Loucy (cell line): ENCODE measurements at regions not wholly inside any gene's neighbourhood (a gene's known extent, or its start where the extent isn't known, plus 50 kb on each side); places are given as distances from the start of the nearest gene placed in this dataset.

Experiments
- H2AFZ ChIP-seq: fragments of 200-600 bp; sonication (generic); 2 replicates; pipeline ENCODE4 v1.6.0; 2016; ENCODE audit warnings: antibody characterized with exemption, mild to moderate bottlenecking, low read length, moderate library complexity
- H3F3A ChIP-seq: fragments of 200-600 bp; 2 replicates; pipeline ENCODE4 v1.6.0; 2016; ENCODE audit warnings: antibody characterized with exemption, low read depth, mild to moderate bottlenecking
- H3K27me3 ChIP-seq: fragments of 200-600 bp; sonication (generic); 2 replicates; pipeline ENCODE4 v1.6.1; 2014; ENCODE audit warnings: low read length, mild to moderate bottlenecking; ENCODE audit not compliant: insufficient read depth, poor library complexity, severe bottlenecking
- H3K36me3 ChIP-seq: fragments of 200-600 bp; sonication (generic); 2 replicates; pipeline ENCODE4 v1.6.1; 2016; ENCODE audit warnings: low read length; ENCODE audit not compliant: insufficient read depth
- H3K4me1 ChIP-seq: fragments of 200-600 bp; sonication (generic); 2 replicates; pipeline ENCODE4 v1.5.1; 2014; ENCODE audit warnings: low read length, mild to moderate bottlenecking; ENCODE audit not compliant: insufficient read depth, poor library complexity, severe bottlenecking
- H3K4me2 ChIP-seq: fragments of 200-600 bp; sonication (generic); 2 replicates; pipeline ENCODE4 v1.6.0; 2014; ENCODE audit warnings: antibody characterized with exemption, low read length, low read depth, mild to moderate bottlenecking; ENCODE audit not compliant: poor library complexity, severe bottlenecking
- H3K4me3 ChIP-seq: fragments of 200-600 bp; sonication (generic); 2 replicates; pipeline ENCODE4 v1.5.1; 2014; ENCODE audit warnings: low read length, mild to moderate bottlenecking, mixed read lengths; ENCODE audit not compliant: poor library complexity, severe bottlenecking
- H3K79me2 ChIP-seq: fragments of 200-600 bp; sonication (generic); 2 replicates; pipeline ENCODE4 v1.6.1; 2014; ENCODE audit warnings: low read length; ENCODE audit not compliant: insufficient read depth
- H3K9ac ChIP-seq: fragments of 200-600 bp; sonication (generic); 2 replicates; pipeline ENCODE4 v1.6.0; 2014; ENCODE audit warnings: mild to moderate bottlenecking, low read depth, low read length, moderate library complexity; ENCODE audit not compliant: poor library complexity, severe bottlenecking
- H3K9me2 ChIP-seq: fragments of 200-600 bp; sonication (generic); replicated peaks from 2 replicates; pipeline ENCODE4 v1.6.1; 2016; ENCODE audit warnings: low read depth, low read length, mixed read lengths
- H3K9me3 ChIP-seq: fragments of 200-600 bp; sonication (generic); 2 replicates; pipeline ENCODE4 v1.6.1; 2014; ENCODE audit warnings: mild to moderate bottlenecking, antibody characterized with exemption, low read length, low read depth; ENCODE audit not compliant: insufficient read depth
- H4K20me1 ChIP-seq: fragments of 200-600 bp; sonication (generic); 2 replicates; pipeline ENCODE4 v1.6.0; 2014; ENCODE audit warnings: antibody characterized with exemption, low read length, mild to moderate bottlenecking; ENCODE audit not compliant: insufficient read depth, poor library complexity, severe bottlenecking
- CTCF ChIP-seq: fragments of 200-600 bp; sonication (generic); conservative IDR thresholded peaks from 2 replicates; pipeline ENCODE4 v1.5.1; 2014; ENCODE audit warnings: mild to moderate bottlenecking, antibody characterized with exemption, low read length
- EZH2phosphoT487 ChIP-seq: fragments of 200-600 bp; IDR thresholded peaks from 2 replicates; pipeline ENCODE4 v1.6.1; 2018; ENCODE audit warnings: antibody characterized with exemption, mild to moderate bottlenecking, moderate library complexity, borderline replicate concordance

- Histone ChIP-seq H3K9me3 (no peaks in the 10 kb centered on the region), H3K4me3 (no peak overlapping the region), H4K20me1 (no peaks in the 10 kb centered on the region), H2AFZ (no peak overlapping the region), H3K4me1 (peaks cover 61% of the 10 kb centered on the region), H3K9me2 (no peaks in the 10 kb centered on the region), H3K79me2 (0 out of 2 replicates have a peak, but pooled peaks cover 6% of the 10 kb centered on the region), H3K36me3 (no peaks in the 10 kb centered on the region; the same call in 1 of the 2 replicates), H3F3A (peaks cover 5% of the 10 kb centered on the region; the same call in 1 of the 2 replicates), H3K27me3 (no peaks in the 10 kb centered on the region), H3K4me2 (no peak overlapping the region), H3K9ac (no peak overlapping the region)
- TF ChIP-seq EZH2phosphoT487: no peak
- no peak for TF ChIP-seq CTCF
These were observed 460.4 kb upstream of the SOX5 start for GRCh38 chr12:24409868-24410267.

- Histone ChIP-seq H3K9me3 (no peaks in the 10 kb centered on the region), H3K9ac (peak overlapping the region; percentile 54), H3K9me2 (no peaks in the 10 kb centered on the region), H3F3A (peaks cover 5% of the 10 kb centered on the region; the same call in 1 of the 2 replicates), H3K4me3 (peak overlapping the region; percentile 60), H3K4me1 (peaks cover 68% of the 10 kb centered on the region), H3K36me3 (no peaks in the 10 kb centered on the region; the same call in 1 of the 2 replicates), H3K4me2 (peak overlapping the region; percentile 83), H2AFZ (no peak overlapping the region), H3K27me3 (no peaks in the 10 kb centered on the region), H3K79me2 (0 out of 2 replicates have a peak, but pooled peaks cover 6% of the 10 kb centered on the region), H4K20me1 (no peaks in the 10 kb centered on the region)
- TF ChIP-seq EZH2phosphoT487 (no peak), CTCF (no peak)
These were observed 458.8 kb upstream of the SOX5 start for GRCh38 chr12:24408305-24408704.

- Histone ChIP-seq H3K9me2 (no peaks in the 10 kb centered on the region), H3F3A (peaks cover 5% of the 10 kb centered on the region; the same call in 1 of the 2 replicates), H3K36me3 (no peaks in the 10 kb centered on the region; the same call in 1 of the 2 replicates), H3K9ac (peak overlapping the region; percentile 54), H3K79me2 (0 out of 2 replicates have a peak, but pooled peaks cover 6% of the 10 kb centered on the region), H3K27me3 (no peaks in the 10 kb centered on the region), H2AFZ (no peak overlapping the region), H3K4me3 (peak overlapping the region; percentile 60), H3K9me3 (no peaks in the 10 kb centered on the region), H3K4me2 (peak overlapping the region; percentile 83), H4K20me1 (no peaks in the 10 kb centered on the region), H3K4me1 (peaks cover 72% of the 10 kb centered on the region)
- TF ChIP-seq CTCF (no peak), EZH2phosphoT487 (no peak)
These were observed 458.4 kb upstream of the SOX5 start for GRCh38 chr12:24407884-24408283.
